ENCODE measurements at regions not wholly inside any gene's neighbourhood (a gene's known extent, or its start where the extent isn't known, plus 50 kb on each side); places are given as distances from the start of the nearest gene placed in this dataset.
"Not testable (repeated sequence)": the region's sequence is repeated elsewhere in the genome, so short reads cannot be mapped to it uniquely, and the experiment has no call there.

DNA sequence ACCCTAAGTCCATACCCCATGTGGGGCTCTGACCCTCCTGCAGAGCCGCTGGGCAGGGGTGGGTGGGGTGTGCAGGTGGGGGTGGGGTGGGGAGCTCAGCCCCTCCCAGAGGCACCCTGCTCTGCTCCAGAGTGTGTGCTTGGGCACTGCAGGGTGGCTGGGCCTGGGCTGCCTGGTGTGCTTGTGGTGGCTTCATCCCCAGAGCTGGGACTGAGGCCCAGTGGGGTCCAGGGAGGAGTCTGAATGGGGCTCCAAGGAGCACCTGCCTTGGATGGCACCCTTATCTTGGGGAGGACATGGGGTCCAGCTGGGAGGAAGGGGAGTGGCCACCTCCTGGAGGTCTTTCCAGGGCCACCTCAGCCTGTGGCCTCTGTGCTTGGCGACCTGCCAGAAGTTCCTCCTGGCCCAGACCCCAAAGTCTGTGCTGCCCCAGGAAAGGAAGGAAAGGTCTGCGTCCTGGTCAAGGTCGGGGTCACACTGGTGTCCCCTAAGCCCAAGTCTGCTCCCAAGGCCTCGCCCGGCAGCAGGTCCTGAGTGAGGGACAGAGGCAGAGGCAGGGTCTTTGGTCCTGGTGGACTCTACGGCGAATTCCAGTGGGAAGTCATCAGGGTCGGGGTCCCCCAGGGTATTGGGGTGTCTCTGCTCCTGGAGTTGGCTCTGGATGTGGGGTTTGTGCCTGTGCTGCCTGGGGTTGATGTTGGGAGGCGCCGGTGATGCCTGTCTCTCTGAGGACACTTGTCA lies 373.4 kb downstream of the TMEM121 start:
- no peaks in the 10 kb centered on the region for H3K36me3 Mint-ChIP-seq (ENCODE audit: insufficient read depth)
- no peak overlapping the region for H3K27ac Mint-ChIP-seq
- H3K4me3 Mint-ChIP-seq (ENCODE audit: low read depth) = no peak overlapping the region
- no peaks in the 10 kb centered on the region for H3K4me1 Mint-ChIP-seq (ENCODE audit: low read depth)
- TF ChIP-seq, protein P1, sequence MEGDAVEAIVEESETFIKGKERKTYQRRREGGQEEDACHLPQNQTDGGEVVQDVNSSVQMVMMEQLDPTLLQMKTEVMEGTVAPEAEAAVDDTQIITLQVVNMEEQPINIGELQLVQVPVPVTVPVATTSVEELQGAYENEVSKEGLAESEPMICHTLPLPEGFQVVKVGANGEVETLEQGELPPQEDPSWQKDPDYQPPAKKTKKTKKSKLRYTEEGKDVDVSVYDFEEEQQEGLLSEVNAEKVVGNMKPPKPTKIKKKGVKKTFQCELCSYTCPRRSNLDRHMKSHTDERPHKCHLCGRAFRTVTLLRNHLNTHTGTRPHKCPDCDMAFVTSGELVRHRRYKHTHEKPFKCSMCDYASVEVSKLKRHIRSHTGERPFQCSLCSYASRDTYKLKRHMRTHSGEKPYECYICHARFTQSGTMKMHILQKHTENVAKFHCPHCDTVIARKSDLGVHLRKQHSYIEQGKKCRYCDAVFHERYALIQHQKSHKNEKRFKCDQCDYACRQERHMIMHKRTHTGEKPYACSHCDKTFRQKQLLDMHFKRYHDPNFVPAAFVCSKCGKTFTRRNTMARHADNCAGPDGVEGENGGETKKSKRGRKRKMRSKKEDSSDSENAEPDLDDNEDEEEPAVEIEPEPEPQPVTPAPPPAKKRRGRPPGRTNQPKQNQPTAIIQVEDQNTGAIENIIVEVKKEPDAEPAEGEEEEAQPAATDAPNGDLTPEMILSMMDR (IDR thresholded peaks at IDR 0.05; ENCODE audit: unreplicated experiment) = no peak
- no peak for DNase-seq (ENCODE audit: low spot score, unreplicated experiment)
- H3K9me3 Mint-ChIP-seq (ENCODE audit: low read depth) = peaks cover 5% of the 10 kb centered on the region
- H3K27me3 Mint-ChIP-seq = no peaks in the 10 kb centered on the region

DNA sequence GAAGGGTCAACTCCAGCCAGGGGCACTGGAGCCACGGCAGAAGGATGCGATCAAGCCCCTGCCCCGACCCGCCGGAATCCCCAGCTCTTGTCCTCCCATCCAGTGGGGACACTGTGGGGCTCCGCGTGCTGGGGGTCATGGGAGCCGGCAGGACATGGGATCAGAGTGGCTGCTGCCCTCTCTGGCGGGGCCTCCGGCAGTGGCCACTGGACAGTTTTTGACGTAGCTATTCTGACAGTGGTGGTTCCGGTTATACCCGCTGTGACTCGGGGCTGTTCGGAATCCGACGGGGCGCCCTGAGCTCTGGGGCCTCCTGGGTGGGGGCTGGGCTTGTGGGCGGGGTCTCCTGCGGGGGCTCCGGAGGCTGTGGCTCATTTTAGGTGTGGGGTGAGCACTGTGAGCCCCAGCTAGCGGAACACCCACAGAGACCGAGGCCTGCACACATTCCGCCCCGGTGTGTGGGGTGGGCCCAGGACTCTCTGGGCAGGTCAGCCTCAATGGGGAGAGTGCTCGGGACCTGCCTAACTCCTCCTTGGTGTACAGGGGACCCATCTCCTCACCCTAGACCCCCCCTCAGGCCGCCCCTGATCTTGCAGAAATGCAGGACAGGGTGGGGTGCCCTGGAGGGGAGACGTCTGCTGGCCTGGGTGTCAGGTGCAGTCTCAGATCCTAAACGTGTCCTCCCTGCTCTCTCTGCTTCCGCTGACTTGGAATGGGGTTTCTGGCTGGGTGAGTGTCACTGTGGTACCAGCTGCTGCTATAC lies 374.2 kb downstream of the TMEM121 start:
- TF ChIP-seq, protein P1 (IDR thresholded peaks at IDR 0.05; ENCODE audit: unreplicated experiment) = no peak
- H3K9me3 Mint-ChIP-seq (ENCODE audit: low read depth) = peaks cover 8% of the 10 kb centered on the region

GRCh38 chr14:105901226-105901625 lies 374.8 kb downstream of the TMEM121 start:
- Mint-ChIP-seq H3K27ac (no peak overlapping the region), H3K4me3 (ENCODE audit: low read depth) (no peak overlapping the region), H3K9me3 (ENCODE audit: low read depth) (peaks cover 13% of the 10 kb centered on the region), H3K27me3 (no peaks in the 10 kb centered on the region), H3K36me3 (ENCODE audit: insufficient read depth) (peaks cover 1% of the 10 kb centered on the region), H3K4me1 (ENCODE audit: low read depth) (no peaks in the 10 kb centered on the region)
- TF ChIP-seq, protein P1 (IDR thresholded peaks at IDR 0.05; ENCODE audit: unreplicated experiment) = no peak
- no peak for DNase-seq (ENCODE audit: low spot score, unreplicated experiment)

More for the DNA sequence above, 374.2 kb downstream of the TMEM121 start:
- no peaks in the 10 kb centered on the region for H3K27me3 Mint-ChIP-seq
- H3K36me3 Mint-ChIP-seq (ENCODE audit: insufficient read depth) = peaks cover under 1% of the 10 kb centered on the region
- no peak overlapping the region for H3K27ac Mint-ChIP-seq
- H3K4me1 Mint-ChIP-seq (ENCODE audit: low read depth) = no peaks in the 10 kb centered on the region
- no peak overlapping the region for H3K4me3 Mint-ChIP-seq (ENCODE audit: low read depth)
- DNase-seq (ENCODE audit: low spot score, unreplicated experiment) = no peak

DNA sequence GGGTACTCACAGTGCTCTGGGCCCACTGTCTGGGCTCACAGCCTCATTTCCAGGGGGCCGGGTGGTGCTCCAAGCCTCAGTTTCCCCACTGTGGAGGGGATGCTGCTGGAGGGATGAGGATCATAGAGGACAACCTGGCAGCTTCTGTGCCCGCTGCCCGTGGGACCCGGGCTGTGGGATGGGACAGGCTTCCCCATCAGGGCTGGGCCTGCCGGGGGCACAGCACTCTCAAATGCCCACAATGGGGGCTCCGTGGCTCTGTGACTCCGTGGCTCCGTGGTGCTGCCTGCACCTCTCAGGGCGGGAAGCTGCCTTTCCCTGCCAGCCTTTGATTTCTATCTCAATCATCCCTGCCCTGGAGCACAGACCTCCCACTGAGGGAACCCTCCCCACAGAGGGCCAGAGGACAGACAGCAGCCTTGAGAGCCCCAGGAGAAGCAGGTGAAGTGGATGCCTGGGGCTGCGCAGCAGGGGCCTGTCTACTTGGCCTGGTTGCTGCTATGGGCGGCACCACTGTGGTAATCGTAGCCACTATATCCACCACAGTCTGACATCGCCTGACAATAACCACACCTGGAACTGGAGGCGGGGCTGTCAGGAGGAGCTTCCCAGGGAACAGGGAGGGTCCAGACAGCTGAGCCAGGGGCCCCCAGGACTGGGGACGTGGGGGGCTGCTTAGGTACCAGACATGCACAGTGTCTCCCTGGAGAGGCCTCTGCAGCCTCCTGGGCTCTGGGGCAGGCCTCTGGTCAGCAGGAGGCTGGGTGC lies 375.9 kb downstream of the TMEM121 start:
- no peaks in the 10 kb centered on the region for H3K4me1 Mint-ChIP-seq (ENCODE audit: low read depth)
- no peak overlapping the region for H3K4me3 Mint-ChIP-seq (ENCODE audit: low read depth)
- DNase-seq (ENCODE audit: low spot score, unreplicated experiment) = no peak
- H3K9me3 Mint-ChIP-seq (ENCODE audit: low read depth) = peaks cover 18% of the 10 kb centered on the region
- TF ChIP-seq, protein P1 (IDR thresholded peaks at IDR 0.05; ENCODE audit: unreplicated experiment) = no peak
- peaks cover 1% of the 10 kb centered on the region for H3K36me3 Mint-ChIP-seq (ENCODE audit: insufficient read depth)
- no peaks in the 10 kb centered on the region for H3K27me3 Mint-ChIP-seq
- H3K27ac Mint-ChIP-seq = no peak overlapping the region

DNA sequence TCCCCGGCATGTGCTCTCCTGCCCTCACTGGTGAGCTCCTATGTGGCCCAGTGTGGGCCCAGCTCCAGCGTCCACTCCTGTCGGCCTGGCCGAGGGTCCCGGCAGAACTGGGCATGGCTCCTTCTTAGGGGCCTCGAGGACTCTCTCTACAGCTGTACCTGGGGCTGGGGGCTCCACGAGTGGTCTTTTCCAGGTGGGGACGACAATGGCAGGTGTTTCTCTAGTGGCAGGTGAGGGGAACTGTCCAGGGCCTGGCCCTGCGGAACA lies 376.4 kb downstream of the TMEM121 start:
- not testable (repeated sequence) for H3K36me3 Mint-ChIP-seq (ENCODE audit: insufficient read depth); H3K27me3 Mint-ChIP-seq; DNase-seq (ENCODE audit: low spot score, unreplicated experiment); H3K4me3 Mint-ChIP-seq (ENCODE audit: low read depth); H3K4me1 Mint-ChIP-seq (ENCODE audit: low read depth); H3K27ac Mint-ChIP-seq
- H3K9me3 Mint-ChIP-seq (ENCODE audit: low read depth) = peaks cover 16% of the 10 kb centered on the region

All from progenitor cell of endocrine pancreas (in vitro differentiated cells).